ENCODE measurements at regions not wholly inside any gene's neighbourhood (a gene's known extent, or its start where the extent isn't known, plus 50 kb on each side); places are given as distances from the start of the nearest gene placed in this dataset.

- no peak for DNase-seq
Measured at GRCh38 chr2:41873102-41874031, 174.5 kb upstream of the PKDCC start.

GRCh38 chr2:41877114-41877678 lies 170.6 kb upstream of the PKDCC start:
- no peak for DNase-seq

GRCh38 chr2:41878056-41878455 lies 169.8 kb upstream of the PKDCC start:
- no peak for DNase-seq

- DNase-seq, result no peak
Measured at GRCh38 chr2:41878716-41879234, 169.0 kb upstream of the PKDCC start.

- no peak for DNase-seq
Measured at GRCh38 chr2:41879235-41879916, 168.4 kb upstream of the PKDCC start.

GRCh38 chr2:41880561-41881243 lies 167.1 kb upstream of the PKDCC start:
- no peak for DNase-seq

- DNase-seq, result no peak
Measured at GRCh38 chr2:41881249-41881648, 166.6 kb upstream of the PKDCC start.

- DNase-seq, result no peak
Measured at GRCh38 chr2:41884718-41885117, 163.1 kb upstream of the PKDCC start.

GRCh38 chr2:41886145-41886664 lies 161.6 kb upstream of the PKDCC start:
- DNase-seq, result no peak

GRCh38 chr2:41886757-41887156 lies 161.1 kb upstream of the PKDCC start:
- DNase-seq, result no peak

GRCh38 chr2:41890341-41890740 lies 157.5 kb upstream of the PKDCC start:
- no peak for DNase-seq

GRCh38 chr2:41892476-41892875 lies 155.3 kb upstream of the PKDCC start:
- no peak for DNase-seq

- DNase-seq, result no peak
Measured at GRCh38 chr2:41894563-41895333, 153.1 kb upstream of the PKDCC start.

GRCh38 chr2:41895334-41895664 lies 152.5 kb upstream of the PKDCC start:
- no peak for DNase-seq

GRCh38 chr2:41896186-41896846 lies 151.5 kb upstream of the PKDCC start:
- no peak for DNase-seq

- DNase-seq, result no peak
Measured at GRCh38 chr2:41899189-41899588, 148.6 kb upstream of the PKDCC start.

GRCh38 chr2:41900101-41900577 lies 147.7 kb upstream of the PKDCC start:
- no peak for DNase-seq

- no peak for DNase-seq
Measured at GRCh38 chr2:41902897-41903296, 144.9 kb upstream of the PKDCC start.

GRCh38 chr2:41903474-41904135 lies 144.2 kb upstream of the PKDCC start:
- DNase-seq, result no peak

GRCh38 chr2:41904459-41904858 lies 143.4 kb upstream of the PKDCC start:
- DNase-seq, result no peak

Data from NCI-H2029 treated with DMSO at 0.1 percent for 48 hours (cell line).